ENCODE measurements at regions not wholly inside any gene's neighbourhood (a gene's known extent, or its start where the extent isn't known, plus 50 kb on each side); places are given as distances from the start of the nearest gene placed in this dataset.

- no TSS peak for BruUV-seq (replicated peaks)
- 0 out of 2 replicates have a peak, but pooled peaks cover 1% of the 10 kb centered on the region for H3K9me3 ChIP-seq (replicated peaks; ENCODE audit: control insufficient read depth, insufficient read depth, low read depth, low read length)
- FAIRE-seq (no peak), DNase-seq (ENCODE audit: extremely low read depth in 1 of 4, low spot score in 3 of 4) (peak in 1 of 4 experiments; percentile 4), ATAC-seq (no peak)
- no peaks in the 10 kb centered on the region for H3K4me1 ChIP-seq (replicated peaks in 1 of 2; ENCODE audit: control insufficient read depth in 2 of 2, insufficient read depth in 2 of 2, low read length in 2 of 2)
- H3K4me3 ChIP-seq: no peak overlapping the region
- H3K36me3 ChIP-seq (ENCODE audit: control insufficient read depth, insufficient read depth, low read length): no peaks in the 10 kb centered on the region
- intact Hi-C loops (cut with micrococcal nuclease) (loop anchor here (5.0 kb wide), 1 partner anchor 577 kb away; no protein-coding TSS in a partner anchor), in situ Hi-C loops (cut with MboI) (no loop called here)
- H4K20me1 ChIP-seq (replicated peaks; ENCODE audit: control insufficient read depth, insufficient read depth, low read length): no peaks in the 10 kb centered on the region
- H3K27ac ChIP-seq (ENCODE audit: extremely low read depth, low read depth, low read length): no peak overlapping the region; the same call in 2 of the 3 replicates
- POLR2A ChIA-PET: no interaction called here
- no peak overlapping the region for H3K4me2 ChIP-seq (ENCODE audit: insufficient read depth, low read length)
- no peak overlapping the region for H3K9ac ChIP-seq (ENCODE audit: insufficient read depth in 1 of 2, low read depth in 2 of 2, low read length in 2 of 2)
- H2AFZ ChIP-seq (ENCODE audit: low read depth, low read length): no peak overlapping the region
- WGBS (ENCODE audit: insufficient coverage, low coverage, missing lambda C conversion rate): 7% methylated on average over 5 of the region's 5 CpGs
- CTCF ChIA-PET (ENCODE audit: low intra/inter-chr PET ratio): no interaction called here
- H3K79me2 ChIP-seq (ENCODE audit: control insufficient read depth, insufficient read depth, low read length): no peaks in the 10 kb centered on the region
- H3K27me3 ChIP-seq (ENCODE audit: control insufficient read depth in 2 of 2, insufficient read depth in 2 of 2, low read length in 2 of 2): no peaks in the 10 kb centered on the region
- H3K9me1 ChIP-seq (ENCODE audit: control insufficient read depth, insufficient read depth, low read length): no peaks in the 10 kb centered on the region
- TF ChIP-seq MXI1 (IDR thresholded peaks at IDR 0.05; ENCODE audit: low read depth, low read length): no peak
- no peak for TF ChIP-seq PHF8 (IDR thresholded peaks at IDR 0.05; ENCODE audit: borderline replicate concordance, low read length)
- TF ChIP-seq ETS2 (tag; IDR thresholded peaks at IDR 0.05; ENCODE audit: borderline replicate concordance, poor library complexity, severe bottlenecking): no peak
- TF ChIP-seq POLR2B (IDR thresholded peaks at IDR 0.05; ENCODE audit: low read depth, partially characterized antibody): no peak
- TF ChIP-seq THRB (CRISPR knock-in tag; conservative IDR thresholded peaks at IDR 0.05): no peak
- TF ChIP-seq JUN (IDR thresholded peaks at IDR 0.05; ENCODE audit: borderline replicate concordance, low read depth, low read length): 0 out of 2 replicates have a peak, but pooled peaks have one; percentile 32
- no peak for TF ChIP-seq JUN (CRISPR knock-in tag; IDR thresholded peaks at IDR 0.05; ENCODE audit: borderline replicate concordance)
- peak; percentile 26; the same call in 1 of the 2 replicates for TF ChIP-seq ATF7 (IDR thresholded peaks at IDR 0.05)
- peak; percentile 88 for TF ChIP-seq ATF3 (IDR thresholded peaks at IDR 0.05)
- no peak for TF ChIP-seq ATF3 (CRISPR knock-in tag; conservative IDR thresholded peaks at IDR 0.05)
- TF ChIP-seq, protein P1, sequence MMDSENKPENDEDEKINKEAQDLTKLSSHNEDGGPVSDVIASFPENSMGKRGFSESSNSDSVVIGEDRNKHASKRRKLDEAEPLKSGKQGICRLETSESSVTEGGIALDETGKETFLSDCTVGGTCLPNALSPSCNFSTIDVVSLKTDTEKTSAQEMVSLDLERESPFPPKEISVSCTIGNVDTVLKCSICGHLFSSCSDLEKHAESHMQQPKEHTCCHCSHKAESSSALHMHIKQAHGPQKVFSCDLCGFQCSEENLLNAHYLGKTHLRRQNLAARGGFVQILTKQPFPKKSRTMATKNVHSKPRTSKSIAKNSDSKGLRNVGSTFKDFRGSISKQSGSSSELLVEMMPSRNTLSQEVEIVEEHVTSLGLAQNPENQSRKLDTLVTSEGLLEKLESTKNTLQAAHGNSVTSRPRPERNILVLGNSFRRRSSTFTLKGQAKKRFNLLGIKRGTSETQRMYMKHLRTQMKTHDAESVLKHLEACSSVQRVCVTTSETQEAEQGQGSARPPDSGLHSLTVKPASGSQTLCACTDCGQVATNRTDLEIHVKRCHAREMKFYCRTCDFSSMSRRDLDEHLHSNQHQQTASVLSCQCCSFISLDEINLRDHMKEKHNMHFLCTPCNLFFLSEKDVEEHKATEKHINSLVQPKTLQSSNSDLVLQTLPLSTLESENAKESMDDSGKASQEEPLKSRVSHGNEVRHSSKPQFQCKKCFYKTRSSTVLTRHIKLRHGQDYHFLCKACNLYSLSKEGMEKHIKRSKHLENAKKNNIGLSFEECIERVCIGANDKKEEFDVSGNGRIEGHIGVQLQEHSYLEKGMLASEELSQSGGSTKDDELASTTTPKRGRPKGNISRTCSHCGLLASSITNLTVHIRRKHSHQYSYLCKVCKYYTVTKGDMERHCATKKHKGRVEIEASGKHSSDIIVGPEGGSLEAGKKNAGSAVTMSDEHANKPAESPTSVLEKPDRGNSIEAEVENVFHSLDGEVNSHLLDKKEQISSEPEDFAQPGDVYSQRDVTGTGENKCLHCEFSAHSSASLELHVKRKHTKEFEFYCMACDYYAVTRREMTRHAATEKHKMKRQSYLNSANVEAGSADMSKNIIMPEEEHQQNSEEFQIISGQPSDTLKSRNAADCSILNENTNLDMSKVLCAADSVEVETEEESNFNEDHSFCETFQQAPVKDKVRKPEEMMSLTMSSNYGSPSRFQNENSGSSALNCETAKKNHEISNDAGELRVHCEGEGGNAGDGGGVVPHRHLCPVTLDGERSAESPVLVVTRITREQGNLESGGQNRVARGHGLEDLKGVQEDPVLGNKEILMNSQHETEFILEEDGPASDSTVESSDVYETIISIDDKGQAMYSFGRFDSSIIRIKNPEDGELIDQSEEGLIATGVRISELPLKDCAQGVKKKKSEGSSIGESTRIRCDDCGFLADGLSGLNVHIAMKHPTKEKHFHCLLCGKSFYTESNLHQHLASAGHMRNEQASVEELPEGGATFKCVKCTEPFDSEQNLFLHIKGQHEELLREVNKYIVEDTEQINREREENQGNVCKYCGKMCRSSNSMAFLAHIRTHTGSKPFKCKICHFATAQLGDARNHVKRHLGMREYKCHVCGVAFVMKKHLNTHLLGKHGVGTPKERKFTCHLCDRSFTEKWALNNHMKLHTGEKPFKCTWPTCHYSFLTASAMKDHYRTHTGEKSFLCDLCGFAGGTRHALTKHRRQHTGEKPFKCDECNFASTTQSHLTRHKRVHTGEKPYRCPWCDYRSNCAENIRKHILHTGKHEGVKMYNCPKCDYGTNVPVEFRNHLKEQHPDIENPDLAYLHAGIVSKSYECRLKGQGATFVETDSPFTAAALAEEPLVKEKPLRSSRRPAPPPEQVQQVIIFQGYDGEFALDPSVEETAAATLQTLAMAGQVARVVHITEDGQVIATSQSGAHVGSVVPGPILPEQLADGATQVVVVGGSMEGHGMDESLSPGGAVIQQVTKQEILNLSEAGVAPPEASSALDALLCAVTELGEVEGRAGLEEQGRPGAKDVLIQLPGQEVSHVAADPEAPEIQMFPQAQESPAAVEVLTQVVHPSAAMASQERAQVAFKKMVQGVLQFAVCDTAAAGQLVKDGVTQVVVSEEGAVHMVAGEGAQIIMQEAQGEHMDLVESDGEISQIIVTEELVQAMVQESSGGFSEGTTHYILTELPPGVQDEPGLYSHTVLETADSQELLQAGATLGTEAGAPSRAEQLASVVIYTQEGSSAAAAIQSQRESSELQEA (IDR thresholded peaks at IDR 0.05; ENCODE audit: low read depth): no peak
- no peak for TF ChIP-seq CCAR2 (IDR thresholded peaks at IDR 0.05; ENCODE audit: low read depth, low read length)
- no peak for TF ChIP-seq ZNF324 (CRISPR knock-in tag; IDR thresholded peaks at IDR 0.05)
Measured at GRCh38 chr10:6840201-6840691, 260.2 kb upstream of the PRKCQ start.
